GM20000 (cell line): ENCODE measurements at regions not wholly inside any gene's neighbourhood (a gene's known extent, or its start where the extent isn't known, plus 50 kb on each side); places are given as distances from the start of the nearest gene placed in this dataset.

Experiments used
- DNase-seq: peaks from one replicate; pipeline ENCODE4 v3.0.0; 2012; ENCODE audit warnings: low spot score
- TF ChIP-seq, protein P1 (sequence below): IDR thresholded peaks from 2 replicates; pipeline ENCODE4 v1.5.1; 2012; ENCODE audit warnings: mild to moderate bottlenecking, control low read depth; ENCODE audit errors: extremely low read depth, missing control alignments

DNA sequence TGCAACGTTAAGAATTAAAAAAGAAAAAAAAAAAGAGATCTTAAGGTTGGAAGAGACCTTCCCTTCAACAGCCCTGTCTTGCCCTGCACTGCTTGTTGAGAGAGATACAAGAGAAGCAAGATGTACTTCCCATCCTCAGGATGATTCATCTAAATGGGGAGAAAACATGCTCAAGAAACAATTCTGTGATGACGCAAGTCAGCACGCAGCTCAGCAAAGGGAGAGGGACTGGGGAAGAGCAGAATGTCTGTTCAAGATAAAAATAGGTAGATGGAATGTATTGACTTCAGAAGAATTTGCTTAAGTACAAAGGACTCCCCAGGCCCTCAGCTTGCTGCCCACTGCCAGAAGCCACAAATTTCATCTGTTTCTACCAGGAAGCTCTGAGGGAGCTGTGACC lies 198.2 kb upstream of the SPRED2 start:
- TF ChIP-seq, protein P1, sequence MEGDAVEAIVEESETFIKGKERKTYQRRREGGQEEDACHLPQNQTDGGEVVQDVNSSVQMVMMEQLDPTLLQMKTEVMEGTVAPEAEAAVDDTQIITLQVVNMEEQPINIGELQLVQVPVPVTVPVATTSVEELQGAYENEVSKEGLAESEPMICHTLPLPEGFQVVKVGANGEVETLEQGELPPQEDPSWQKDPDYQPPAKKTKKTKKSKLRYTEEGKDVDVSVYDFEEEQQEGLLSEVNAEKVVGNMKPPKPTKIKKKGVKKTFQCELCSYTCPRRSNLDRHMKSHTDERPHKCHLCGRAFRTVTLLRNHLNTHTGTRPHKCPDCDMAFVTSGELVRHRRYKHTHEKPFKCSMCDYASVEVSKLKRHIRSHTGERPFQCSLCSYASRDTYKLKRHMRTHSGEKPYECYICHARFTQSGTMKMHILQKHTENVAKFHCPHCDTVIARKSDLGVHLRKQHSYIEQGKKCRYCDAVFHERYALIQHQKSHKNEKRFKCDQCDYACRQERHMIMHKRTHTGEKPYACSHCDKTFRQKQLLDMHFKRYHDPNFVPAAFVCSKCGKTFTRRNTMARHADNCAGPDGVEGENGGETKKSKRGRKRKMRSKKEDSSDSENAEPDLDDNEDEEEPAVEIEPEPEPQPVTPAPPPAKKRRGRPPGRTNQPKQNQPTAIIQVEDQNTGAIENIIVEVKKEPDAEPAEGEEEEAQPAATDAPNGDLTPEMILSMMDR: no peak
- no peak for DNase-seq

DNA sequence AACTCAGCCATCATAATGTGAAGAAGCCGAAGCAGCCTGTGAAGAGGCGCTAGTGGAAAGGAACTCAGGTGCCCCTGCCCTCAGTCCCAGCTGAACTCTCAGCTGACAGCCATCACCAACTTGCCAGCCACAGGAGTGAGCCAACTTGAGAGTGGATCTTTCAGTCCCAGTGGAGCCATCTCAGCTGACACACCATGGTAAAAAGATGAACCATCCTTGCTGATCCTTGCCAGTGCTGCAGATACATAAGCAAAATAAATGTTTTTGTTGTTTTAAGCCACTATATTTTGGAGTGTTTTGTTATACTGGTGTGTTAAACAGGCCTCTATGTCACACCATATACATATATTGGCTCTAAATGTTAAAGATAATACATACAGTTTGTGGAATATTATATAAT lies 195.8 kb upstream of the SPRED2 start:
- DNase-seq: no peak

DNA sequence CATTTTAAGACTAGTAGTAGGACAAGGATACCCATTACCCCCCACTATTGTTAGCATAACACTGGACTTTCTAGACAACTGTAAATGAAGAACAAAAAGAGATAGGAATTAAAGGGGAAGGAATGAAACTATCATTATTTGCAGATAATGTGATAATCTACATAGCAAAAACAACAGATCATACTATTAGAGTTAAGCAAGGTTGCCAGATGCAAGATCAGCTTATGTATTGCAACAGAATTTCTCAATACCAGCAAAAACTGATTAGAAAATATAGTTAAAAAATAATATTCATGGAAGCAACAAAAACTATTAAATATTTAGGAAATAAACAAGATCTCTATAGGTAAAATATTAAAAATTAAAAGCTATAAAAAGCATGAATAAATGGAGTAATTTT lies 194.4 kb upstream of the SPRED2 start:
- no peak for DNase-seq
- TF ChIP-seq, protein P1: no peak

More for the DNA sequence above, 195.8 kb upstream of the SPRED2 start:
- TF ChIP-seq, protein P1: no peak

DNA sequence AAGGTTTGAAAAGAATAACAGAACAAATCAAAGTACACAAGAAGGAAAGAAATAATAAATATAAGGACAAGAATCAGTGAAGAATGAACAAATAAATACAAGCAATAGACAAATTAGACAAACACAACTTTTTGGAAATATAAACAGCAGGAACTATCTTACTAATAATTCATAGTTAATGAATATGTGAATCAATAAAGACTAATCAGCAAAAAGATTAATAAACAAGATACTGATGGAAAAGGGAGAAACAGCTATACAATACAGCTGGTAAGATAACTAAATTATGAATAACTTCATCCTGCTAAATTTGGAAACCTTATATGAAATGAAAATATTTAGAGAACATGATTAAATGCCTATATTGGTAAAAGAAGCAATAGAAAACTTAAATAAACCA lies 193.6 kb upstream of the SPRED2 start:
- no peak for DNase-seq
- TF ChIP-seq, protein P1: no peak

DNA sequence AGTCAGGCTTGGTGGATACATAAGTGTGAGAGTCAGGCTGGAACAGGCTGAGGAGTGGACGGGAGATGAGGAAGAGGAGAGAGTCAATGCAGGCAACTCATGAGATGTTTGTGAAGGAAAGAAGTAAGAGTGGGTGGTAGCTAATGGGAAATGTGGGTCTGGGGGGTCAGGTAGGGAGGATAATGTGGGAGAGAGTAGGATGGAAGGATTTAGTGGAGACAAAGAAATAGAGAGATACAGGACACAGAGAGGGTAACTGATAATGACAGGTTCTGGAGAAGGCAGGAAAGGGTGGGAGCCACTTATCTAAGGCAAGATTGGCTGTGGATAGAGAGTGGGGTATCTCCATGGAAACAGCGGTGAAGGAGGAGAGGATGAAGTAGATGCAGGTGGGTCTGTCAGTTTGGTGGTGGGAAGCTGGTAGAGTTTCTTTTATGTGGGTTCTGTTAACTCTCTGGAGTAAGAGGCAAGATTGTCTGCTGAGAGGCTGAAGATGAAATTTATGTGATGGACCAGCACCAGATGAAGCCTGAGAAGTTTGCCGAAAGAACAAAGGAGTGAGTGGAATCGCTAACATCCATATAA lies 190.6 kb upstream of the SPRED2 start:
- TF ChIP-seq, protein P1: no peak
- no peak for DNase-seq

DNA sequence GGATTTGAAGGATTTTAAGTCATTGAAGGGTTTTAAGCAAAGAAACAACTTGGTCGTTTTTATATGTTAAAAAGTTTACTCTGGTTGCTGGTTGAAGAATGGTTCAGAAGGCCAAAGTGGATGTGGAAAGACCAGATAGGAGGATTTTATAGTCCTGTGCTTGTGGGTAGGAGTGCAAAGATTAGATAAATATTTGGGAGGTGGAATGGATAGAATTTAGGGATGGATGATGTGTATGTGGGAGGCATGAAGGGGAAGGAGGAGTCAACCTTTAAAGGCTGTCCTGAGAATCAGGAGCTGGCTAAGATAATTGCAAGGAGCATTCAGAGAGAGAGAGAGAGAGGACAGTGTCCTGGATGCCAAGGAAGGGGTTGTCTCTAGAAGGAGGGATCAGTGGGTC lies 190.1 kb upstream of the SPRED2 start:
- TF ChIP-seq, protein P1: no peak
- no peak for DNase-seq

DNA sequence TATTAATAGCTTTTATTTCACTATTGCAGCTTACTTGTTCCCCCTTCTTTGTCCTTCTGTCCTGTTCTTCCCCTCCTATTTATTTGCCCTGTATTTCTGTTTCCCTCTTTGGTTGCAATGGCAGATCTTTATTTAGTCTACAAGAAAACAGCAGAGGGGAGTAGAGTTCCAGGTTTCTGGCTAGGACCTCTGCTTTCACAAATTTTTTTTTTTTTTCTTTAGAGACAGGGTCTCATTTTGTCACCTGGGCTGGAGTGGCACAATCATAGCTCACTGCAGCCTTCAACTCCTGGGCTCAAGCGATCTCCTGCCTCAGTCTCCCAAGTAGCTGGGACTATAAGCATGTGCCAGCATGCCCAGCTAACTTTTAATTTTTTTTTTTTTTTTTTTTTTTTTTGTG lies 188.1 kb upstream of the SPRED2 start:
- TF ChIP-seq, protein P1: no peak
- DNase-seq: no peak
